Activated B cell treated with CpG ODN at 0.5 μM for 24 hours (primary cell): ENCODE measurements at regions not wholly inside any gene's neighbourhood (a gene's known extent, or its start where the extent isn't known, plus 50 kb on each side); places are given as distances from the start of the nearest gene placed in this dataset.

Source experiments
- ATAC-seq: fragments of 200-7000 bp; cut with Tn5 transposase; one replicate; pipeline ENCODE4 v1.10.0; 2021; ENCODE audit warnings: low read depth, mild to moderate bottlenecking, moderate library complexity
- CTCF ChIA-PET: fragments of 350-600 bp; sonication (Branson Sonifier 250); formaldehyde crosslinking; loops from one replicate; lab custom pipeline; 2021; ENCODE audit warnings: antibody characterized with exemption; lab: Charles Lee
- POLR2A ChIA-PET: fragments of 350-600 bp; sonication (Branson Sonifier 250); formaldehyde crosslinking; loops from one replicate; lab custom pipeline; 2021; ENCODE audit warnings: antibody characterized with exemption; lab: Charles Lee
- DNase-seq: peaks from one replicate; pipeline ENCODE4 v3.0.0; 2022
- H3K27ac Mint-ChIP-seq: one replicate; pipeline ENCODE4 v1.8.0; 2020; ENCODE audit warnings: mixed read lengths
- H3K27me3 Mint-ChIP-seq: one replicate; pipeline ENCODE4 v1.8.0; 2021; ENCODE audit warnings: mixed read lengths
- H3K36me3 Mint-ChIP-seq: one replicate; pipeline ENCODE4 v1.8.0; 2021; ENCODE audit warnings: low read depth, mixed read lengths
- H3K4me1 Mint-ChIP-seq: one replicate; pipeline ENCODE4 v1.8.0; 2021; ENCODE audit warnings: mixed read lengths
- H3K4me3 Mint-ChIP-seq: one replicate; pipeline ENCODE4 v1.8.0; 2020; ENCODE audit warnings: mild to moderate bottlenecking, mixed read lengths
- H3K9me3 Mint-ChIP-seq: one replicate; pipeline ENCODE4 v1.8.0; 2020; ENCODE audit warnings: mixed read lengths
- intact Hi-C: fragments of 100-400 bp; cut with micrococcal nuclease; formaldehyde crosslinking; loops from one replicate; pipeline ENCODE4 v1.15.1; 2024
- TF ChIP-seq, protein P1 (sequence below): fragments of 200-600 bp; IDR thresholded peaks from one replicate; pipeline ENCODE4 v1.8.0; 2022; ENCODE audit warnings: antibody characterized with exemption, mild to moderate bottlenecking

DNA sequence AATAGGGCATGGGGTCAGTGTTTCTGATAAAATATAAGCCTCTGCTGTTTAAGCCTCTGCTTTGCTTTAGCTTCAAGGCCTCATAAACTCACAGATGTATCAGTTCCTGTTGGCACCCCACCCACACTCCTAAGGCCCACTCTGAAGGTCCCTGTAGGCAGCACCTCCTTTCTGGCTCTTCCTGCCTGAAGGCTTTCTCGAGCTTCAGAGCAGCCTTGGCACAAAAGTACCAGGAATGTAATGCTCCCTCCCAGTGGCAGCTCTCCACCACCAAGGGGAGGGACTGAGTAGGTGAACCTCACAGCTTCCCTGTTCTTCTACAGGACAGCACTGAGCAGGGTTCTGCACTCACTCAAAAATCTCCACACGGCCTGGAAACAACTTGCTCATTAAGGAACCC, 102.2 kb downstream of the ABHD5 start:
- Mint-ChIP-seq H3K27ac (no peak overlapping the region), H3K4me3 (no peak overlapping the region), H3K27me3 (peaks cover 22% of the 10 kb centered on the region), H3K9me3 (no peaks in the 10 kb centered on the region), H3K4me1 (no peaks in the 10 kb centered on the region), H3K36me3 (no peaks in the 10 kb centered on the region)
- intact Hi-C loops = no loop called here
- TF ChIP-seq, protein P1, sequence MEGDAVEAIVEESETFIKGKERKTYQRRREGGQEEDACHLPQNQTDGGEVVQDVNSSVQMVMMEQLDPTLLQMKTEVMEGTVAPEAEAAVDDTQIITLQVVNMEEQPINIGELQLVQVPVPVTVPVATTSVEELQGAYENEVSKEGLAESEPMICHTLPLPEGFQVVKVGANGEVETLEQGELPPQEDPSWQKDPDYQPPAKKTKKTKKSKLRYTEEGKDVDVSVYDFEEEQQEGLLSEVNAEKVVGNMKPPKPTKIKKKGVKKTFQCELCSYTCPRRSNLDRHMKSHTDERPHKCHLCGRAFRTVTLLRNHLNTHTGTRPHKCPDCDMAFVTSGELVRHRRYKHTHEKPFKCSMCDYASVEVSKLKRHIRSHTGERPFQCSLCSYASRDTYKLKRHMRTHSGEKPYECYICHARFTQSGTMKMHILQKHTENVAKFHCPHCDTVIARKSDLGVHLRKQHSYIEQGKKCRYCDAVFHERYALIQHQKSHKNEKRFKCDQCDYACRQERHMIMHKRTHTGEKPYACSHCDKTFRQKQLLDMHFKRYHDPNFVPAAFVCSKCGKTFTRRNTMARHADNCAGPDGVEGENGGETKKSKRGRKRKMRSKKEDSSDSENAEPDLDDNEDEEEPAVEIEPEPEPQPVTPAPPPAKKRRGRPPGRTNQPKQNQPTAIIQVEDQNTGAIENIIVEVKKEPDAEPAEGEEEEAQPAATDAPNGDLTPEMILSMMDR = no peak
- no peak for DNase-seq
- ChIA-PET POLR2A (no interaction called here), CTCF (no interaction called here)
- no peak for ATAC-seq

DNA sequence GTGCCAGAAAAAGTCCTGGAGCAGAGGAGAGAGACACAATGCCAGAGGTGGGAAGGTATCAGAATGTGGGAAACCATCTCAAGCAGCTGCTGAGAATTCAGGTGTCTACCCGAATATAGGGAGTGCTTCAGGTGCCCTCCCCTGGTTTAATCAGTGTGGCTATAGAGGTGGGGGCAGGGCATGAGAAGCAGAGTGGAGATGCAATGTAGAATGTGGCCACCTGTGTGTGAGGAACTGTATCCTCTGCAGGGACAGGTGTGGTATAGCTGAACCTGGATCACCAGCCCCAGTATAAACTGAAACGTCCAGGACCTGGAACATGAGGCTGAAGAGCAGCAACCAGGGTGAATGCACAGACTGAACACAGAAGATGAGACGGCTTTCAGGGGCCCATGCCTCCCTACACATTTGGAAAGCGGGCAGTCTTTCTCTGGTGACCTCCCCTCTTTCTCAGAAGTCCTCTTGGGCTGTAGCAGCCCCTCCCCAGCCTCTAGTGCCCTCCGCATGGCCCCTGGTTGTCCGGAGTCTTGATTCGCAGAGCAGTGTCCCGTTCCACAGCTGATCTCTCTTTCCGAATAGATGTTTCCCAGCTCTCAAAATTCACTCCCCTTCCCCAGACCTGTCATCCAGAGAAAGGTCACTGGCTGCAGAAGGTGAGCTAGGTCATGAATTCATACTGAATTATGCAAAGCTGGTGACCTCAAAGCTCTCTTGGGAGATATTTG, 103.1 kb downstream of the ABHD5 start:
- ATAC-seq (no peak), DNase-seq (no peak)
- ChIA-PET POLR2A (no interaction called here), CTCF (no interaction called here)
- no peaks in the 10 kb centered on the region for H3K36me3 Mint-ChIP-seq
- no peaks in the 10 kb centered on the region for H3K4me1 Mint-ChIP-seq
- peaks cover 22% of the 10 kb centered on the region for H3K27me3 Mint-ChIP-seq
- TF ChIP-seq, protein P1 = no peak
- H3K27ac Mint-ChIP-seq = no peak overlapping the region
- H3K9me3 Mint-ChIP-seq = no peaks in the 10 kb centered on the region
- intact Hi-C loops = no loop called here
- no peak overlapping the region for H3K4me3 Mint-ChIP-seq

DNA sequence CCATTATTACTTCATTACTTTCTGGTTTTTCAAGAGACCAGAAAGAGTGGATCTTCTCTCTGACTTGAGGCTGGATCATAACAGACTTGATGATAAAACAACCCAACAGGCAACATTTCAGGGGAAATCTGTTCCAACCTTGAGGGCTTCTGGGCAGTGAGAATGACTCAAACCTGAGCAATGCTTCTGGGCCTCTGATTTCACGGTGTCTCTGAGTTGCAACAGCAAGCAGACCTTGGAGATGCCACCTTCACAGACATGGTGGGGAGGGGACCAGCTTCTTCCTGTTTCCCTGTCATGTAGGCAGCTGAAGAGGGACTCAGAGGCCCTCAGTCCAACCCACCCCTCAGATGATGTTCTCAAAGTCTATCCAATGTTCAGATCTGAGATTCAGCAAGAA, 104.0 kb downstream of the ABHD5 start:
- no peak for ATAC-seq
- Mint-ChIP-seq H3K4me1 (no peaks in the 10 kb centered on the region), H3K9me3 (no peaks in the 10 kb centered on the region), H3K27ac (no peak overlapping the region), H3K4me3 (no peak overlapping the region), H3K27me3 (peaks cover 22% of the 10 kb centered on the region), H3K36me3 (no peaks in the 10 kb centered on the region)
- CTCF ChIA-PET = no interaction called here
- DNase-seq = no peak
- POLR2A ChIA-PET = no interaction called here
- intact Hi-C loops = no loop called here
- TF ChIP-seq, protein P1 = no peak

DNA sequence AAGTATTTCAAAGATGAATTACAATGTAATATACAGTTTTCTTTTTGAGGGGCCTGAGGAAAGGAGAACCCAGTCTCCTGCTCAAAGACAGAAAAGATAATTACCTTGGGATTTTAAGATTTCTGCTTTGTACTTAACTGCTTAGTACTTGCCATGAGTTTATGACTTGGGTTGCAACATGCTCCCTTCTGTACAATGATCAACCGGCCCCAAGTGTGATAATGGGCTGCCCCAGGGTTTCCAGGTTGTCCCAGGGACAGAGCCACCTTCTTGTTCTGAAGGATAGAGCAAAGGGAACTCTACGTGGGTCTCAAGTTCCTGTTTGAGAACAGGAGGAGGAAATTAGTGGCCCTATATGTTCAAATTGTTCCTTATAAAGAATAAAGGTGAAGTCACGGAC, 104.8 kb downstream of the ABHD5 start:
- no peak overlapping the region for H3K4me3 Mint-ChIP-seq
- TF ChIP-seq, protein P1 = no peak
- POLR2A ChIA-PET = no interaction called here
- intact Hi-C loops = no loop called here
- CTCF ChIA-PET = no interaction called here
- no peak for DNase-seq
- ATAC-seq = no peak
- no peak overlapping the region for H3K27ac Mint-ChIP-seq
- H3K36me3 Mint-ChIP-seq = no peaks in the 10 kb centered on the region
- peaks cover 3% of the 10 kb centered on the region for H3K9me3 Mint-ChIP-seq
- H3K4me1 Mint-ChIP-seq = no peaks in the 10 kb centered on the region
- peaks cover 22% of the 10 kb centered on the region for H3K27me3 Mint-ChIP-seq

DNA sequence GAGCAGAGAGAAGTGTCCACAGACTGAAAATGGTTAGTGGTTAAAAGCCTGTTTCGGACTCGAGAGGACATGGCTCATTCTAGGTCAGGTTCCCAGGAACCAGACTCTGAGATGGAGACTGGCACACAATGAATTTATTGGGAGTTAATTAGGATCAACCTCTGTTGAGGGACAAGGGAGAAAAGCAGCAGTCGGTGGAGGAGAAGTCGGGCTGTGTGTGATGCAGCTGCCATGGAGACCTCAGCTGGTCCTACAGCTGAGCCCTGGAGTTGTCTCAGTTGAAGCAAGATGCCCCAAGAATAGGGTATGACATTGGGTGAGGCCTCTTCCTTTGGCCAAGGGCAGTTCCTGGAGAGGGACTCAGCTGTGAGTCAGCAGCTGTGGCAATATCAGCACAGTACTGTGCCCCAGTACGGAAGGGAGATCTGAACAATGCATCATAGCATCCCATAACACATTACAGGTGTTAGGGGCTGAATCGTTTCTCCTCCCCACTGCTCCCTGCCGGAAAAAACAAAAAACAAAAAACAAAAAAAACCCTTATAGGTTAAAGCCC, 105.4 kb downstream of the ABHD5 start:
- H3K4me3 Mint-ChIP-seq = no peak overlapping the region
- no peaks in the 10 kb centered on the region for H3K4me1 Mint-ChIP-seq
- no peaks in the 10 kb centered on the region for H3K36me3 Mint-ChIP-seq
- ChIA-PET POLR2A (no interaction called here), CTCF (no interaction called here)
- ATAC-seq = no peak
- intact Hi-C loops = no loop called here
- H3K27ac Mint-ChIP-seq = no peak overlapping the region
- no peak for DNase-seq
- TF ChIP-seq, protein P1 = no peak
- H3K27me3 Mint-ChIP-seq = peaks cover 22% of the 10 kb centered on the region
- H3K9me3 Mint-ChIP-seq = peaks cover 5% of the 10 kb centered on the region
